Lower lobe of right lung (tissue), 2 donors: ENCODE measurements at regions not wholly inside any gene's neighbourhood (a gene's known extent, or its start where the extent isn't known, plus 50 kb on each side); places are given as distances from the start of the nearest gene placed in this dataset.

ENCODE experiments used
- ATAC-seq, 2 donors: fragments of 200-7000 bp; cut with Tn5 transposase; one replicate each; pipeline ENCODE4 v1.9.1; 2020 to 2022; ENCODE audit warnings: mild to moderate bottlenecking in 2 of 2, moderate library complexity in 2 of 2
- DNase-seq: peaks from one replicate; pipeline ENCODE4 v3.0.0-alpha.2; 2020
- H3K27ac ChIP-seq: fragments of 200-600 bp; one replicate; pipeline ENCODE4 v1.8.0; 2022
- H3K27me3 ChIP-seq: fragments of 200-600 bp; one replicate; pipeline ENCODE4 v1.8.0; 2022; ENCODE audit warnings: low read depth
- H3K36me3 ChIP-seq: fragments of 200-600 bp; one replicate; pipeline ENCODE4 v1.8.0; 2022; ENCODE audit warnings: mild to moderate bottlenecking
- H3K4me1 ChIP-seq: fragments of 200-600 bp; one replicate; pipeline ENCODE4 v1.8.0; 2022
- H3K4me3 ChIP-seq: fragments of 200-600 bp; one replicate; pipeline ENCODE4 v1.8.0; 2022; ENCODE audit warnings: mild to moderate bottlenecking
- H3K9me3 ChIP-seq: fragments of 200-600 bp; one replicate; pipeline ENCODE4 v1.8.0; 2022
- CTCF ChIP-seq: fragments of 200-600 bp; IDR thresholded peaks from one replicate; pipeline ENCODE4 v1.8.0; 2022; ENCODE audit warnings: antibody characterized with exemption, mild to moderate bottlenecking
- intact Hi-C: fragments of 100-400 bp; cut with DNase I; formaldehyde crosslinking; loops from one replicate; pipeline ENCODE4 v1.11.0; 2022
- donor health status: DM: no; HTN: yes; CAD: no; lungs with severe emphysema.

GRCh38 chr7:85289279-85289678 is 102.4 kb upstream of the SEMA3D start:
- no peak for TF ChIP-seq CTCF
- Histone ChIP-seq H3K27ac (no peak overlapping the region), H3K27me3 (no peaks in the 10 kb centered on the region), H3K4me1 (no peaks in the 10 kb centered on the region), H3K9me3 (no peaks in the 10 kb centered on the region), H3K4me3 (no peak overlapping the region), H3K36me3 (no peaks in the 10 kb centered on the region)
- ATAC-seq (no peak), DNase-seq (no peak)
- intact Hi-C loops = no loop called here

GRCh38 chr7:85287106-85287825 is 100.4 kb upstream of the SEMA3D start:
- H3K4me1 ChIP-seq = no peaks in the 10 kb centered on the region
- no peak for DNase-seq
- no peak for TF ChIP-seq CTCF
- no peaks in the 10 kb centered on the region for H3K27me3 ChIP-seq
- intact Hi-C loops = no loop called here
- ATAC-seq = no peak
- H3K27ac ChIP-seq = no peak overlapping the region
- no peaks in the 10 kb centered on the region for H3K9me3 ChIP-seq
- no peak overlapping the region for H3K4me3 ChIP-seq
- no peaks in the 10 kb centered on the region for H3K36me3 ChIP-seq

GRCh38 chr7:85286446-85286845 is 99.6 kb upstream of the SEMA3D start:
- ATAC-seq (no peak), DNase-seq (no peak)
- Histone ChIP-seq H3K4me3 (no peak overlapping the region), H3K4me1 (no peaks in the 10 kb centered on the region), H3K36me3 (no peaks in the 10 kb centered on the region), H3K27ac (no peak overlapping the region), H3K27me3 (no peaks in the 10 kb centered on the region), H3K9me3 (no peaks in the 10 kb centered on the region)
- TF ChIP-seq CTCF = no peak
- intact Hi-C loops = no loop called here

GRCh38 chr7:85285527-85285926 is 98.7 kb upstream of the SEMA3D start:
- Histone ChIP-seq H3K27ac (no peak overlapping the region), H3K27me3 (no peaks in the 10 kb centered on the region), H3K36me3 (no peaks in the 10 kb centered on the region), H3K4me1 (no peaks in the 10 kb centered on the region), H3K4me3 (no peak overlapping the region), H3K9me3 (no peaks in the 10 kb centered on the region)
- no peak for TF ChIP-seq CTCF
- ATAC-seq = no peak
- DNase-seq = no peak
- intact Hi-C loops = no loop called here

GRCh38 chr7:85275204-85275603 is 88.3 kb upstream of the SEMA3D start:
- no peak overlapping the region for H3K4me3 ChIP-seq
- H3K4me1 ChIP-seq = no peaks in the 10 kb centered on the region
- no peak overlapping the region for H3K27ac ChIP-seq
- no peak for DNase-seq
- no peak for ATAC-seq
- no peaks in the 10 kb centered on the region for H3K36me3 ChIP-seq
- no peaks in the 10 kb centered on the region for H3K27me3 ChIP-seq
- TF ChIP-seq CTCF = no peak
- H3K9me3 ChIP-seq = no peaks in the 10 kb centered on the region
- intact Hi-C loops = no loop called here
